IMR-90 (cell line): ENCODE measurements at regions not wholly inside any gene's neighbourhood (a gene's known extent, or its start where the extent isn't known, plus 50 kb on each side); places are given as distances from the start of the nearest gene placed in this dataset.

Experiments
- ATAC-seq: fragments of 200-7000 bp; cut with Tn5 transposase; 2 replicates; pipeline ENCODE4 v1.9.1; 2020; ENCODE audit warnings: low read depth, mild to moderate bottlenecking, moderate library complexity
- BruUV-seq: library from RNA; stranded (reverse); fragments of 400-500 nt; replicated peaks from 2 replicates; lab custom pipeline; 2021; lab: Mats Ljungman, UMichigan
- CTCF ChIA-PET: fragments of 300-600 bp; formaldehyde crosslinking; extraction: SDS; loops from one replicate; lab custom pipeline; 2021; ENCODE audit warnings: antibody characterized with exemption; lab: Yijun Ruan, JAX
- POLR2A ChIA-PET: fragments of 300-600 bp; sonication (Branson Sonifier 250); formaldehyde crosslinking; loops from one replicate; lab custom pipeline; 2022; ENCODE audit warnings: antibody characterized with exemption; ENCODE audit not compliant: unreplicated experiment; lab: Charles Lee
- DNase-seq: peaks from one replicate; pipeline ENCODE4 v3.0.0; 2013
- H2AFZ ChIP-seq: replicated peaks from 2 replicates; pipeline ENCODE3; 2013; ENCODE audit warnings: low read length, mild to moderate bottlenecking; ENCODE audit not compliant: poor library complexity
- H2AK5ac ChIP-seq: 2 replicates; pipeline ENCODE4 v1.6.1; 2013; ENCODE audit warnings: low read depth, low read length, inconsistent platforms
- H2AK9ac ChIP-seq: replicated peaks from 2 replicates; pipeline ENCODE3; 2013; ENCODE audit warnings: mild to moderate bottlenecking, low read depth, low read length, moderate library complexity; ENCODE audit not compliant: poor library complexity
- H2BK120ac ChIP-seq: 2 replicates; pipeline ENCODE4 v1.6.1; 2013; ENCODE audit warnings: low read depth, low read length, inconsistent platforms
- H2BK15ac ChIP-seq: 3 replicates; pipeline ENCODE4 v1.6.1; 2013; ENCODE audit warnings: low read depth, low read length, inconsistent platforms
- H2BK20ac ChIP-seq: 2 replicates; pipeline ENCODE4 v1.6.1; 2013; ENCODE audit warnings: low read depth, mild to moderate bottlenecking, inconsistent platforms, low read length, moderate library complexity
- H2BK5ac ChIP-seq: 2 replicates; pipeline ENCODE4 v1.6.1; 2013; ENCODE audit warnings: mild to moderate bottlenecking, low read depth, low read length, inconsistent platforms; ENCODE audit not compliant: poor library complexity, severe bottlenecking
- H3K14ac ChIP-seq: replicated peaks from 2 replicates; pipeline ENCODE4 v1.6.1; 2013; ENCODE audit warnings: low read depth, low read length, inconsistent platforms
- H3K18ac ChIP-seq: 2 replicates; pipeline ENCODE4 v1.6.1; 2013; ENCODE audit warnings: low read depth, low read length, control low read depth
- H3K23ac ChIP-seq: 2 replicates; pipeline ENCODE4 v1.6.1; 2013; ENCODE audit warnings: low read depth, low read length, inconsistent platforms
- H3K27ac ChIP-seq: 2 replicates; pipeline ENCODE4 v1.5.1; 2013; ENCODE audit warnings: mild to moderate bottlenecking, control low read depth, low read length; ENCODE audit not compliant: insufficient read depth
- H3K27me3 ChIP-seq: 2 replicates; pipeline ENCODE4 v1.6.1; 2013; ENCODE audit warnings: low read length; ENCODE audit not compliant: control insufficient read depth, insufficient read depth
- H3K36me3 ChIP-seq: 2 replicates; pipeline ENCODE4 v1.6.1; 2013; ENCODE audit warnings: low read length, mixed read lengths; ENCODE audit not compliant: control insufficient read depth, insufficient read depth
- H3K4ac ChIP-seq: 2 replicates; pipeline ENCODE4 v1.6.1; 2013; ENCODE audit warnings: low read depth, low read length, inconsistent platforms
- H3K4me1 ChIP-seq: 2 replicates; pipeline ENCODE4 v1.6.1; 2013; ENCODE audit warnings: low read length, mixed read lengths; ENCODE audit not compliant: control insufficient read depth, insufficient read depth
- H3K4me2 ChIP-seq: 2 replicates; pipeline ENCODE4 v1.6.1; 2013; ENCODE audit warnings: low read depth, mild to moderate bottlenecking, control low read depth, low read length, moderate library complexity
- H3K4me3 ChIP-seq: 2 replicates; pipeline ENCODE4 v1.5.1; 2013; ENCODE audit warnings: low read depth, mild to moderate bottlenecking, control low read depth, low read length, moderate library complexity; ENCODE audit not compliant: insufficient read depth
- H3K56ac ChIP-seq: 2 replicates; pipeline ENCODE4 v1.6.1; 2013; ENCODE audit warnings: low read length, inconsistent platforms; ENCODE audit not compliant: insufficient read depth; ENCODE audit errors: extremely low read depth
- H3K79me1 ChIP-seq, 2 experiments: 2 replicates each; pipeline ENCODE4 v1.6.1; 2013; ENCODE audit warnings: low read length in 2 of 2, inconsistent platforms in 1 of 2, low read depth in 1 of 2
- H3K9ac ChIP-seq: 2 replicates; pipeline ENCODE4 v1.6.1; 2013; ENCODE audit warnings: low read depth, low read length, control low read depth
- H3K9me1 ChIP-seq: 2 replicates; pipeline ENCODE4 v1.6.1; 2013; ENCODE audit warnings: low read length, inconsistent platforms; ENCODE audit not compliant: insufficient read depth
- H3K9me3 ChIP-seq: 2 replicates; pipeline ENCODE4 v1.6.1; 2013; ENCODE audit warnings: low read length; ENCODE audit not compliant: control insufficient read depth, insufficient read depth
- H4K20me1 ChIP-seq: 2 replicates; pipeline ENCODE4 v1.6.1; 2013; ENCODE audit warnings: low read length, inconsistent platforms; ENCODE audit not compliant: insufficient read depth
- H4K5ac ChIP-seq: 2 replicates; pipeline ENCODE4 v1.6.1; 2013; ENCODE audit warnings: mild to moderate bottlenecking, low read depth, low read length, control low read depth
- H4K8ac ChIP-seq, 2 experiments: 2 replicates each; pipeline ENCODE4 v1.6.1; 2013; ENCODE audit warnings: low read depth in 2 of 2, low read length in 2 of 2, control low read depth in 1 of 2, inconsistent platforms in 1 of 2
- H4K91ac ChIP-seq: 2 replicates; pipeline ENCODE4 v1.6.1; 2013; ENCODE audit warnings: low read depth, low read length, inconsistent platforms; ENCODE audit not compliant: insufficient read depth
- BHLHE40 ChIP-seq: fragments of 150-350 bp; IDR thresholded peaks from 2 replicates; pipeline ENCODE4 v1.6.1; 2016; ENCODE audit warnings: mild to moderate bottlenecking, low read depth, low read length
- CEBPB ChIP-seq: IDR thresholded peaks from 2 replicates; pipeline ENCODE4 v1.6.1; 2012; ENCODE audit warnings: low read depth, low read length, improper control_type of control experiment
- CHD1 ChIP-seq: IDR thresholded peaks from 2 replicates; pipeline ENCODE4 v1.6.1; 2012; ENCODE audit warnings: low read depth, low read length, improper control_type of control experiment
- FOS ChIP-seq: fragments of 150-350 bp; IDR thresholded peaks from 2 replicates; pipeline ENCODE4 v1.6.1; 2016; ENCODE audit warnings: low read depth, low read length
- MAFK ChIP-seq: IDR thresholded peaks from 2 replicates; pipeline ENCODE4 v1.6.1; 2012; ENCODE audit warnings: low read depth, low read length, improper control_type of control experiment
- MAZ ChIP-seq: IDR thresholded peaks from 2 replicates; pipeline ENCODE4 v1.6.1; 2012; ENCODE audit warnings: low read depth, mild to moderate bottlenecking, low read length, improper control_type of control experiment, moderate library complexity, borderline replicate concordance
- MXI1 ChIP-seq: IDR thresholded peaks from 2 replicates; pipeline ENCODE4 v1.6.1; 2012; ENCODE audit warnings: low read depth, mild to moderate bottlenecking, low read length, moderate library complexity, borderline replicate concordance
- NFE2L2 ChIP-seq: fragments of 150-350 bp; IDR thresholded peaks from 2 replicates; pipeline ENCODE4 v1.6.1; 2016; ENCODE audit warnings: low read depth, mild to moderate bottlenecking, low read length
- POLR2A ChIP-seq: IDR thresholded peaks from 2 replicates; pipeline ENCODE4 v1.6.1; 2012; ENCODE audit warnings: mild to moderate bottlenecking, low read depth, low read length
- RAD21 ChIP-seq: IDR thresholded peaks from 2 replicates; pipeline ENCODE4 v1.6.1; 2012; ENCODE audit warnings: low read length, improper control_type of control experiment
- RCOR1 ChIP-seq: IDR thresholded peaks from 2 replicates; pipeline ENCODE4 v1.6.1; 2012; ENCODE audit warnings: mild to moderate bottlenecking, low read length, improper control_type of control experiment; ENCODE audit not compliant: insufficient replicate concordance
- RFX5 ChIP-seq: IDR thresholded peaks from 2 replicates; pipeline ENCODE4 v1.8.0; 2012; ENCODE audit warnings: low read depth, mild to moderate bottlenecking, low read length, moderate library complexity
- SMC3 ChIP-seq: fragments of 150-350 bp; IDR thresholded peaks from 2 replicates; pipeline ENCODE4 v1.6.1; 2016; ENCODE audit warnings: low read depth, mild to moderate bottlenecking, antibody characterized with exemption, low read length, moderate library complexity
- dilution Hi-C: fragments of 300-500 bp; cut with HindIII; formaldehyde crosslinking; loops from one replicate; pipeline ENCODE4 v1.14.3; 2018; ENCODE audit warnings: low sequenced_read_pairs; ENCODE audit not compliant: unreplicated experiment
- in situ Hi-C: fragments of 300-500 bp; cut with MboI; formaldehyde crosslinking; loops from 3 replicates; pipeline ENCODE4 v1.14.3; 2019; ENCODE audit warnings: low sequenced_read_pairs, inconsistent platforms, mixed read lengths
- intact Hi-C: fragments of 100-400 bp; cut with micrococcal nuclease; formaldehyde crosslinking; loops from 2 replicates; pipeline ENCODE4 v1.10.0; 2022
- TF ChIP-seq, protein P1 (sequence below): conservative IDR thresholded peaks from 2 replicates; pipeline ENCODE4 v1.5.1; 2012; ENCODE audit warnings: mild to moderate bottlenecking, low read depth, low read length, improper control_type of control experiment
- TF ChIP-seq, protein P2 (sequence below): fragments of 150-350 bp; IDR thresholded peaks from 2 replicates; pipeline ENCODE4 v1.6.1; 2016; ENCODE audit warnings: low read depth, mild to moderate bottlenecking, low read length, moderate library complexity, borderline replicate concordance
- TF ChIP-seq, protein P3 (sequence below): fragments of 150-350 bp; IDR thresholded peaks from 2 replicates; pipeline ENCODE4 v1.6.1; 2017; ENCODE audit warnings: mild to moderate bottlenecking, antibody characterized with exemption, low read length, low read depth

DNA sequence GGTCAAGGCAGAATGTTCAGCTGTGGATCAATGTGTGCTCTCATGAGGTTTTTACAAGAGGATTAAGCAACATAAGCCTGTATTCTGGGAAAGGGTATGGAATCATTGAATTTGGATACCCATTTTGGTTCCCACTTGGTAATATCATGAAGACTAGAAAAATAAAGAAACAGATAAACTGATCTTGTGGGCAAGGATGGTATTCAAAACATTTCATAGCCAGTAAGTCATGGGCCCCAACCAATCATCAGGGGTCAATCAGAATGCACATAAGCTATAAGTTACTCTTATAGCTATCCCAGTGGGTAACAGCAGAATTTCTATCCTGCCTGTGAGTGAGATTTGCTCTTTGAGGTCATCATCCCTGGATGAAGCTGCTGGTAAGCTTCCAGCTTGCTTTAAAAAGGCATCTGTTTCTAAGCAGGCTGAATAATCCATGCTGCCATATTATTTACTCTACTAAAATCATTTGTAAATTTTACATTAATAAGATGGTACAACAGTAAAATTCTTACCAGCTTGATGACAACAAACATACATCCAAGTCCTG, 291.2 kb downstream of the RAD51AP2 start:
- POLR2A ChIA-PET = no interaction called here
- CTCF ChIA-PET = interaction anchor here (0.6 kb wide), 1 partner anchor 366 kb away, joined by 9 read pairs; no protein-coding TSS in a partner anchor

More for the DNA sequence above, 291.2 kb downstream of the RAD51AP2 start:
- Histone ChIP-seq H3K56ac (no peak overlapping the region), H3K27me3 (no peaks in the 10 kb centered on the region), H2BK120ac (no peak overlapping the region), H3K4ac (no peak overlapping the region), H3K14ac (no peak overlapping the region), H3K9me3 (no peaks in the 10 kb centered on the region), H3K36me3 (no peaks in the 10 kb centered on the region), H2BK15ac (no peak overlapping the region), H2AFZ (no peak overlapping the region), H2BK20ac (no peak overlapping the region), H3K79me1 (no peaks in the 10 kb centered on the region), H4K20me1 (no peaks in the 10 kb centered on the region), H2AK9ac (no peak overlapping the region), H3K27ac (no peak overlapping the region), H3K9me1 (no peaks in the 10 kb centered on the region), H3K4me3 (no peak overlapping the region), H2AK5ac (no peak overlapping the region), H3K18ac (no peak overlapping the region), H3K4me2 (no peak overlapping the region), H2BK5ac (no peak overlapping the region), H4K8ac (no peak overlapping the region), H3K4me1 (no peaks in the 10 kb centered on the region), H4K5ac (no peak overlapping the region), H4K91ac (no peak overlapping the region), H3K23ac (no peak overlapping the region), H3K9ac (no peak overlapping the region)
- dilution Hi-C loops (no loop called here), in situ Hi-C loops (no loop called here), intact Hi-C loops (no loop called here)
- no TSS peak for BruUV-seq
- TF ChIP-seq RCOR1 (no peak), BHLHE40 (no peak), NFE2L2 (no peak), SMC3 (no peak), FOS (no peak), CHD1 (no peak), RAD21 (no peak), RFX5 (no peak), MAZ (no peak), MXI1 (no peak), POLR2A (no peak), CEBPB (no peak), MAFK (no peak)
- TF ChIP-seq, protein P1, sequence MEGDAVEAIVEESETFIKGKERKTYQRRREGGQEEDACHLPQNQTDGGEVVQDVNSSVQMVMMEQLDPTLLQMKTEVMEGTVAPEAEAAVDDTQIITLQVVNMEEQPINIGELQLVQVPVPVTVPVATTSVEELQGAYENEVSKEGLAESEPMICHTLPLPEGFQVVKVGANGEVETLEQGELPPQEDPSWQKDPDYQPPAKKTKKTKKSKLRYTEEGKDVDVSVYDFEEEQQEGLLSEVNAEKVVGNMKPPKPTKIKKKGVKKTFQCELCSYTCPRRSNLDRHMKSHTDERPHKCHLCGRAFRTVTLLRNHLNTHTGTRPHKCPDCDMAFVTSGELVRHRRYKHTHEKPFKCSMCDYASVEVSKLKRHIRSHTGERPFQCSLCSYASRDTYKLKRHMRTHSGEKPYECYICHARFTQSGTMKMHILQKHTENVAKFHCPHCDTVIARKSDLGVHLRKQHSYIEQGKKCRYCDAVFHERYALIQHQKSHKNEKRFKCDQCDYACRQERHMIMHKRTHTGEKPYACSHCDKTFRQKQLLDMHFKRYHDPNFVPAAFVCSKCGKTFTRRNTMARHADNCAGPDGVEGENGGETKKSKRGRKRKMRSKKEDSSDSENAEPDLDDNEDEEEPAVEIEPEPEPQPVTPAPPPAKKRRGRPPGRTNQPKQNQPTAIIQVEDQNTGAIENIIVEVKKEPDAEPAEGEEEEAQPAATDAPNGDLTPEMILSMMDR = no peak
- TF ChIP-seq, protein P2, sequence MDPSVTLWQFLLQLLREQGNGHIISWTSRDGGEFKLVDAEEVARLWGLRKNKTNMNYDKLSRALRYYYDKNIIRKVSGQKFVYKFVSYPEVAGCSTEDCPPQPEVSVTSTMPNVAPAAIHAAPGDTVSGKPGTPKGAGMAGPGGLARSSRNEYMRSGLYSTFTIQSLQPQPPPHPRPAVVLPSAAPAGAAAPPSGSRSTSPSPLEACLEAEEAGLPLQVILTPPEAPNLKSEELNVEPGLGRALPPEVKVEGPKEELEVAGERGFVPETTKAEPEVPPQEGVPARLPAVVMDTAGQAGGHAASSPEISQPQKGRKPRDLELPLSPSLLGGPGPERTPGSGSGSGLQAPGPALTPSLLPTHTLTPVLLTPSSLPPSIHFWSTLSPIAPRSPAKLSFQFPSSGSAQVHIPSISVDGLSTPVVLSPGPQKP = no peak
- TF ChIP-seq, protein P3, sequence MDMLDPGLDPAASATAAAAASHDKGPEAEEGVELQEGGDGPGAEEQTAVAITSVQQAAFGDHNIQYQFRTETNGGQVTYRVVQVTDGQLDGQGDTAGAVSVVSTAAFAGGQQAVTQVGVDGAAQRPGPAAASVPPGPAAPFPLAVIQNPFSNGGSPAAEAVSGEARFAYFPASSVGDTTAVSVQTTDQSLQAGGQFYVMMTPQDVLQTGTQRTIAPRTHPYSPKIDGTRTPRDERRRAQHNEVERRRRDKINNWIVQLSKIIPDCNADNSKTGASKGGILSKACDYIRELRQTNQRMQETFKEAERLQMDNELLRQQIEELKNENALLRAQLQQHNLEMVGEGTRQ = no peak
- DNase-seq (no peak), ATAC-seq (no peak)
